ENCODE measurements at regions not wholly inside any gene's neighbourhood (a gene's known extent, or its start where the extent isn't known, plus 50 kb on each side); places are given as distances from the start of the nearest gene placed in this dataset.

DNA sequence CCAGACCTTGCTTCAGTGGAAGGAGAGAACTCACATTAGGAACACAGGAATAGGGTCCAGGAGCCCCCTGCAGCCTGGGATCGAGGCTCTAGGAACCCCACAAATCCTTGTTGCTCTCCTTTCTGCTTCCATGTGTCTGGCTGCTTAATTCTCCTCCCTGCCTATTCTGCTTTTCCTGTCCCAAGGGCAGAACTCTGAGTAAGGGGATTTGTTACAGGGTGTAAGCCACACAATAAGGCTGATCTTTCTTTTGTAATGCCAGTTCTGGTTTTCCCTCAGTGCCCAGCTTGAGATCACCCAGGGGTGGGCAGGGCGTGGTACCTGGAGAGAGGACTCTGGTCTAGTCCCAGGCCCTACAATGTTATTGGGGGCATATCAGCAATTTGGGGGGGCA is 119.6 kb upstream of the MGAT5 start:
- Histone ChIP-seq H3K4me1 (ENCODE audit: insufficient read depth, low read length, poor library complexity, severe bottlenecking) (peaks cover 23% of the 10 kb centered on the region), H3K27me3 (ENCODE audit: insufficient read depth, low read length, poor library complexity, severe bottlenecking) (no peaks in the 10 kb centered on the region), H3K9me2 (replicated peaks; ENCODE audit: low read depth, low read length) (no peaks in the 10 kb centered on the region), H3K9ac (ENCODE audit: low read depth, low read length, poor library complexity, severe bottlenecking) (no peak overlapping the region), H3F3A (ENCODE audit: low read depth) (no peaks in the 10 kb centered on the region), H3K4me3 (ENCODE audit: low read length, poor library complexity, severe bottlenecking) (no peak overlapping the region), H4K20me1 (ENCODE audit: insufficient read depth, low read length, poor library complexity, severe bottlenecking) (peaks cover 17% of the 10 kb centered on the region), H2AFZ (ENCODE audit: low read length) (no peak overlapping the region), H3K4me2 (ENCODE audit: low read depth, low read length, poor library complexity, severe bottlenecking) (no peak overlapping the region), H3K79me2 (ENCODE audit: insufficient read depth, low read length) (peaks cover 97% of the 10 kb centered on the region), H3K36me3 (ENCODE audit: insufficient read depth, low read length) (peaks cover 13% of the 10 kb centered on the region; the same call in 1 of the 2 replicates), H3K9me3 (ENCODE audit: insufficient read depth, low read depth, low read length) (no peaks in the 10 kb centered on the region)
- no peak for TF ChIP-seq EZH2phosphoT487 (IDR thresholded peaks at IDR 0.05; ENCODE audit: borderline replicate concordance)
- TF ChIP-seq, protein P1, sequence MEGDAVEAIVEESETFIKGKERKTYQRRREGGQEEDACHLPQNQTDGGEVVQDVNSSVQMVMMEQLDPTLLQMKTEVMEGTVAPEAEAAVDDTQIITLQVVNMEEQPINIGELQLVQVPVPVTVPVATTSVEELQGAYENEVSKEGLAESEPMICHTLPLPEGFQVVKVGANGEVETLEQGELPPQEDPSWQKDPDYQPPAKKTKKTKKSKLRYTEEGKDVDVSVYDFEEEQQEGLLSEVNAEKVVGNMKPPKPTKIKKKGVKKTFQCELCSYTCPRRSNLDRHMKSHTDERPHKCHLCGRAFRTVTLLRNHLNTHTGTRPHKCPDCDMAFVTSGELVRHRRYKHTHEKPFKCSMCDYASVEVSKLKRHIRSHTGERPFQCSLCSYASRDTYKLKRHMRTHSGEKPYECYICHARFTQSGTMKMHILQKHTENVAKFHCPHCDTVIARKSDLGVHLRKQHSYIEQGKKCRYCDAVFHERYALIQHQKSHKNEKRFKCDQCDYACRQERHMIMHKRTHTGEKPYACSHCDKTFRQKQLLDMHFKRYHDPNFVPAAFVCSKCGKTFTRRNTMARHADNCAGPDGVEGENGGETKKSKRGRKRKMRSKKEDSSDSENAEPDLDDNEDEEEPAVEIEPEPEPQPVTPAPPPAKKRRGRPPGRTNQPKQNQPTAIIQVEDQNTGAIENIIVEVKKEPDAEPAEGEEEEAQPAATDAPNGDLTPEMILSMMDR (conservative IDR thresholded peaks at IDR 0.05; ENCODE audit: low read length): no peak

DNA sequence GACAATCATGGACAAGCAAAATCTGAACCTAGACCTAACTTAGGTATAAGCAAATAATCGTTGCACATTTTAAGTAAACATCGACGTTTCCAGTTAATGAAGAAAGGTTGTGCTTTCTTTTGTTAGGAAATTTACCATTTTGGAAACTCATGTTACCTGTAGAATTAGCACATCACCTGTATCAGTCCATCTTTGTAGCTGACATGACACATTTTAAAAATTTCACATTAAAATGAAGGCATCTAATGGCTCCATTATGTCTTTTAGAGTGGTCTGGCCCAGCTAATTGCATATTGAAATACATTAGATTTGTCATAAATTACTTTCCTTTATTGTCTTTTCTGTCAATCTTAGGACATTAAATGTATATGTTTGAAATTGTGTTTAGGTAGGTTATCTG is 119.0 kb upstream of the MGAT5 start:
- Histone ChIP-seq H3K9me2 (replicated peaks; ENCODE audit: low read depth, low read length) (no peaks in the 10 kb centered on the region), H3K79me2 (ENCODE audit: insufficient read depth, low read length) (peaks cover 97% of the 10 kb centered on the region), H3K4me1 (ENCODE audit: insufficient read depth, low read length, poor library complexity, severe bottlenecking) (peaks cover 23% of the 10 kb centered on the region), H3K4me3 (ENCODE audit: low read length, poor library complexity, severe bottlenecking) (no peak overlapping the region), H3K9me3 (ENCODE audit: insufficient read depth, low read depth, low read length) (no peaks in the 10 kb centered on the region), H3K9ac (ENCODE audit: low read depth, low read length, poor library complexity, severe bottlenecking) (no peak overlapping the region), H3F3A (ENCODE audit: low read depth) (no peaks in the 10 kb centered on the region), H3K27me3 (ENCODE audit: insufficient read depth, low read length, poor library complexity, severe bottlenecking) (no peaks in the 10 kb centered on the region), H4K20me1 (ENCODE audit: insufficient read depth, low read length, poor library complexity, severe bottlenecking) (peaks cover 18% of the 10 kb centered on the region), H3K36me3 (ENCODE audit: insufficient read depth, low read length) (peaks cover 13% of the 10 kb centered on the region; the same call in 1 of the 2 replicates), H2AFZ (ENCODE audit: low read length) (no peak overlapping the region), H3K4me2 (ENCODE audit: low read depth, low read length, poor library complexity, severe bottlenecking) (no peak overlapping the region)
- TF ChIP-seq EZH2phosphoT487 (IDR thresholded peaks at IDR 0.05; ENCODE audit: borderline replicate concordance): no peak
- TF ChIP-seq, protein P1 (conservative IDR thresholded peaks at IDR 0.05; ENCODE audit: low read length): no peak

DNA sequence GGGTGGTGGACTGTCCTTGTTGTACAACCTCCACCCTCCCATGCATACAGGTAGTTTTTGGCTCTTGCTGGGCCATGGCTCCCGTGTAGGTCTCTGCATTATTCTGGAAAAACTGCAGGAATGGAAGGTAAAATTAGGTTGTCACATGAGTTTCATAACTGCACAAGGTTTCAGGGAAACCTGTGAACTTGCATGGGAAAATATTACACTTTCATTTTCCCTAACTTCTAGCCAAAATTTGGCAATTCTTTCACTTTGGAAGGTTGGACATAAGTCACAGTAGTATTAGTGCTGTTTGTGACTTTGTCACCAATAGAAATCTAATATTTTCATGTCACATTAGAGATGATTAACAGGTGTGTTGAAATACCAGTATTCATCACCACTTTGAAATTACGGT is 118.1 kb upstream of the MGAT5 start:
- H2AFZ ChIP-seq (ENCODE audit: low read length): no peak overlapping the region
- no peaks in the 10 kb centered on the region for H3F3A ChIP-seq (ENCODE audit: low read depth)
- H3K9me3 ChIP-seq (ENCODE audit: insufficient read depth, low read depth, low read length): no peaks in the 10 kb centered on the region
- H3K4me3 ChIP-seq (ENCODE audit: low read length, poor library complexity, severe bottlenecking): no peak overlapping the region
- peaks cover 23% of the 10 kb centered on the region for H3K4me1 ChIP-seq (ENCODE audit: insufficient read depth, low read length, poor library complexity, severe bottlenecking)
- no peak overlapping the region for H3K9ac ChIP-seq (ENCODE audit: low read depth, low read length, poor library complexity, severe bottlenecking)
- H4K20me1 ChIP-seq (ENCODE audit: insufficient read depth, low read length, poor library complexity, severe bottlenecking): peaks cover 24% of the 10 kb centered on the region
- peaks cover 13% of the 10 kb centered on the region; the same call in 1 of the 2 replicates for H3K36me3 ChIP-seq (ENCODE audit: insufficient read depth, low read length)
- no peaks in the 10 kb centered on the region for H3K9me2 ChIP-seq (replicated peaks; ENCODE audit: low read depth, low read length)
- H3K4me2 ChIP-seq (ENCODE audit: low read depth, low read length, poor library complexity, severe bottlenecking): no peak overlapping the region
- no peak for TF ChIP-seq EZH2phosphoT487 (IDR thresholded peaks at IDR 0.05; ENCODE audit: borderline replicate concordance)
- TF ChIP-seq, protein P1 (conservative IDR thresholded peaks at IDR 0.05; ENCODE audit: low read length): no peak
- H3K27me3 ChIP-seq (ENCODE audit: insufficient read depth, low read length, poor library complexity, severe bottlenecking): no peaks in the 10 kb centered on the region
- H3K79me2 ChIP-seq (ENCODE audit: insufficient read depth, low read length): peaks cover 97% of the 10 kb centered on the region

Measured in Loucy (cell line).